ENCODE measurements at regions not wholly inside any gene's neighbourhood (a gene's known extent, or its start where the extent isn't known, plus 50 kb on each side); places are given as distances from the start of the nearest gene placed in this dataset.
A peak's percentile ranks its signal among the peaks of the same experiment; 100 is the strongest.

- no peak for DNase-seq
Measured at GRCh38 chr5:153147891-153148623, 342.4 kb upstream of the GRIA1 start.

GRCh38 chr5:153148624-153148976, 341.9 kb upstream of the GRIA1 start:
- no peak for DNase-seq

- no peak for DNase-seq
Measured at GRCh38 chr5:153151558-153151957, 338.9 kb upstream of the GRIA1 start.

- DNase-seq: no peak
Measured at GRCh38 chr5:153153086-153153485, 337.4 kb upstream of the GRIA1 start.

- DNase-seq: no peak
Measured at GRCh38 chr5:153157156-153157555, 333.3 kb upstream of the GRIA1 start.

- DNase-seq: no peak
Measured at GRCh38 chr5:153158608-153159007, 331.9 kb upstream of the GRIA1 start.

GRCh38 chr5:153159616-153160015, 330.9 kb upstream of the GRIA1 start:
- no peak for DNase-seq

GRCh38 chr5:153168241-153168640, 322.2 kb upstream of the GRIA1 start:
- DNase-seq: no peak

- no peak for DNase-seq
Measured at GRCh38 chr5:153187503-153187902, 303.0 kb upstream of the GRIA1 start.

GRCh38 chr5:153206361-153206760, 284.1 kb upstream of the GRIA1 start:
- DNase-seq: no peak

GRCh38 chr5:153209016-153209415, 281.5 kb upstream of the GRIA1 start:
- no peak for DNase-seq

- no peak for DNase-seq
Measured at GRCh38 chr5:153209687-153210086, 280.8 kb upstream of the GRIA1 start.

- no peak for DNase-seq
Measured at GRCh38 chr5:153211076-153211475, 279.4 kb upstream of the GRIA1 start.

- no peak for DNase-seq
Measured at GRCh38 chr5:153212471-153212870, 278.0 kb upstream of the GRIA1 start.

- DNase-seq: no peak
Measured at GRCh38 chr5:153222936-153223335, 267.5 kb upstream of the GRIA1 start.

- DNase-seq: no peak
Measured at GRCh38 chr5:153223376-153223775, 267.1 kb upstream of the GRIA1 start.

GRCh38 chr5:153224651-153225050, 265.8 kb upstream of the GRIA1 start:
- no peak for DNase-seq

GRCh38 chr5:153233933-153234332, 256.5 kb upstream of the GRIA1 start:
- no peak for DNase-seq

- DNase-seq: no peak
Measured at GRCh38 chr5:153236319-153236718, 254.2 kb upstream of the GRIA1 start.

- no peak for DNase-seq
Measured at GRCh38 chr5:153237671-153238332, 252.7 kb upstream of the GRIA1 start.

GRCh38 chr5:153257381-153257780, 233.1 kb upstream of the GRIA1 start:
- DNase-seq: no peak

GRCh38 chr5:153258469-153258868, 232.0 kb upstream of the GRIA1 start:
- no peak for DNase-seq

GRCh38 chr5:153267506-153267905, 223.0 kb upstream of the GRIA1 start:
- no peak for DNase-seq

GRCh38 chr5:153275695-153276094, 214.8 kb upstream of the GRIA1 start:
- no peak for DNase-seq

GRCh38 chr5:153276151-153276550, 214.3 kb upstream of the GRIA1 start:
- peak; percentile 1 for DNase-seq

Data from CD4-positive, alpha-beta T cell treated with Interleukin-6 for 4 hours (primary cell).